HEK293 (cell line): ENCODE measurements at regions not wholly inside any gene's neighbourhood (a gene's known extent, or its start where the extent isn't known, plus 50 kb on each side); places are given as distances from the start of the nearest gene placed in this dataset.

ENCODE experiments used
- CTCF ChIA-PET: fragments of 350-600 bp; formaldehyde crosslinking; extraction: SDS; loops from one replicate; lab custom pipeline; 2021; ENCODE audit warnings: antibody characterized with exemption; lab: Yijun Ruan, JAX
- POLR2A ChIA-PET: fragments of 300-600 bp; formaldehyde crosslinking; extraction: SDS; loops from one replicate; lab custom pipeline; 2020; ENCODE audit warnings: antibody characterized with exemption, inconsistent platforms; lab: Yijun Ruan, JAX
- H3K27ac ChIP-seq: fragments of 200-500 bp; sonication (Bioruptor generic); 2 replicates; pipeline ENCODE4 v1.5.1; 2014; ENCODE audit warnings: low read depth, low read length, control low read depth, inconsistent platforms; ENCODE audit errors: extremely low read depth
- H3K36me3 ChIP-seq, 2 experiments: fragments of 200-500 bp in 1 of 2; sonication (Bioruptor generic) in 1 of 2; 1 replicate in 1 of 2; 2 replicates in 1 of 2; pipeline ENCODE4 v1.5.1; 2014 to 2017; ENCODE audit warnings: inconsistent platforms in 2 of 2, low read length in 2 of 2; ENCODE audit not compliant: control insufficient read depth in 2 of 2, insufficient read depth in 1 of 2
- H3K4me1 ChIP-seq: fragments of 200-500 bp; sonication (Bioruptor generic); 2 replicates; pipeline ENCODE4 v1.5.1; 2014; ENCODE audit warnings: mild to moderate bottlenecking, low read length, inconsistent platforms; ENCODE audit not compliant: control insufficient read depth, insufficient read depth
- H3K4me3 ChIP-seq: 2 replicates; pipeline ENCODE4 v1.5.1; 2011; ENCODE audit warnings: low read depth, mild to moderate bottlenecking, control low read depth, low read length, moderate library complexity
- H3K9me3 ChIP-seq: fragments of 200-500 bp; sonication (Bioruptor generic); 2 replicates; pipeline ENCODE4 v1.5.1; 2014; ENCODE audit warnings: low read depth, low read length, inconsistent platforms; ENCODE audit not compliant: control insufficient read depth, insufficient read depth
- OSR2 ChIP-seq: fragments of 450-650 bp; formaldehyde crosslinking; IDR thresholded peaks from 2 replicates; pipeline ENCODE4 v1.5.1; 2016; ENCODE audit warnings: missing biosample characterization, missing genetic modification characterization
- OVOL3 ChIP-seq: fragments of 450-650 bp; formaldehyde crosslinking; IDR thresholded peaks from 2 replicates; pipeline ENCODE4 v1.5.1; 2016; ENCODE audit warnings: missing biosample characterization, missing genetic modification characterization
- ZBTB21 ChIP-seq: fragments of 450-650 bp; formaldehyde crosslinking; IDR thresholded peaks from 2 replicates; pipeline ENCODE4 v1.5.1; 2017; ENCODE audit warnings: missing biosample characterization, missing genetic modification characterization
- ZNF16 ChIP-seq: fragments of 450-650 bp; formaldehyde crosslinking; IDR thresholded peaks from 2 replicates; pipeline ENCODE4 v1.5.1; 2016; ENCODE audit warnings: low read depth, missing biosample characterization, missing genetic modification characterization
- ZNF175 ChIP-seq: fragments of 450-650 bp; formaldehyde crosslinking; IDR thresholded peaks from 2 replicates; pipeline ENCODE4 v1.5.1; 2016; ENCODE audit warnings: missing biosample characterization, missing genetic modification characterization
- ZNF274 ChIP-seq, 2 experiments: fragments of 200-500 bp in 1 of 2; fragments of 450-650 bp in 1 of 2; sonication (Bioruptor generic) in 1 of 2; formaldehyde crosslinking in 1 of 2; IDR thresholded peaks; 2 replicates each; pipeline versions ENCODE4 v1.5.1 to v1.6.1; 2014 to 2016; ENCODE audit warnings: borderline replicate concordance in 1 of 2, inconsistent platforms in 1 of 2, low read length in 1 of 2, missing biosample characterization in 1 of 2, missing genetic modification characterization in 1 of 2
- ZNF341 ChIP-seq: fragments of 450-650 bp; formaldehyde crosslinking; IDR thresholded peaks from 2 replicates; pipeline ENCODE4; 2016; ENCODE audit warnings: low read depth, missing biosample characterization, missing genetic modification characterization
- ZNF350 ChIP-seq: fragments of 450-650 bp; formaldehyde crosslinking; IDR thresholded peaks from 2 replicates; pipeline ENCODE4 v1.5.0; 2017; ENCODE audit warnings: missing biosample characterization, mild to moderate bottlenecking, missing genetic modification characterization
- ZNF354C ChIP-seq: fragments of 450-650 bp; formaldehyde crosslinking; IDR thresholded peaks from 2 replicates; pipeline ENCODE4 v1.5.1; 2016; ENCODE audit warnings: missing biosample characterization, missing genetic modification characterization, low read depth, borderline replicate concordance
- ZNF37A ChIP-seq: fragments of 450-650 bp; IDR thresholded peaks from 2 replicates; pipeline ENCODE4 v1.5.1; 2018; ENCODE audit warnings: missing biosample characterization, missing genetic modification characterization
- ZNF510 ChIP-seq: fragments of 450-650 bp; formaldehyde crosslinking; IDR thresholded peaks from 2 replicates; pipeline ENCODE4 v1.5.1; 2018; ENCODE audit warnings: mild to moderate bottlenecking, missing genetic modification characterization, missing biosample characterization; ENCODE audit not compliant: insufficient replicate concordance
- ZNF623 ChIP-seq: fragments of 450-650 bp; formaldehyde crosslinking; IDR thresholded peaks from 2 replicates; pipeline ENCODE4 v1.5.1; 2016; ENCODE audit warnings: missing biosample characterization, missing genetic modification characterization
- ZNF785 ChIP-seq: fragments of 450-650 bp; formaldehyde crosslinking; IDR thresholded peaks from 2 replicates; pipeline ENCODE4 v1.5.1; 2016; ENCODE audit warnings: missing biosample characterization, missing genetic modification characterization
- TF ChIP-seq, protein P1 (sequence below): fragments of 450-650 bp; formaldehyde crosslinking; IDR thresholded peaks from 2 replicates; pipeline ENCODE4 v1.5.1; 2016; ENCODE audit warnings: missing biosample characterization, missing genetic modification characterization
- TF ChIP-seq, protein P2 (sequence below): fragments of 450-650 bp; formaldehyde crosslinking; IDR thresholded peaks from 2 replicates; pipeline ENCODE4 v1.5.1; 2016; ENCODE audit warnings: missing biosample characterization, missing genetic modification characterization, low read depth
- TF ChIP-seq, protein P3 (sequence below): fragments of 450-650 bp; formaldehyde crosslinking; IDR thresholded peaks from 2 replicates; pipeline ENCODE4 v1.5.0; 2017; ENCODE audit warnings: missing biosample characterization, missing genetic modification characterization, borderline replicate concordance

DNA sequence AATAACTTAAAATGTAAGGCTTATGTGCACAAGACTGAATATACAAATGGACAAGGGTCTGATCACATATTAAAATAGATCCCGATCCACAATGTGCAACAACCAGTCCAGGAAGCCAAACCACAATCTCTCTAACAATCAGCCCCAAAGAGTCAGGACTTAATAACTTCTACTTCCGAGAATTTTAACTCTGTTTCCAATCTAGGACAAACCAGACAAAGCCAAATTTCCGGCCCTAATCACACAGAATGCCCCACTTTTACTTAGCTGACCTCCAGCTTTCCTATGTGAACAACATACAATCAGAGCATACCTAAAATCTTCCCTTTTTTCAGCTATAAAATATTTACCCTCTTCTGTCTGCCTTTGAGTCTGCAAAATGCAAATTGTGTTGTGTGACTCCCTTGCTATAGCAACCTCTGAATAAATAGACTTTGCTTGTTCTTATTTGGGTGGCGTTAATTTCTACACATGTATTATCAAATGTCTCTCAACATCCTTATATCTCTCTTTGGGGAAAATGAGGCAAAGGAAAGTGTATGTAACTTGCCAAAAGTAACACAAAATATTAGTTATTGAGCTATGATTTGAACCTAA is 381.9 kb upstream of the MC4R start:
- Histone ChIP-seq H3K9me3 (no peaks in the 10 kb centered on the region), H3K36me3 (no peaks in the 10 kb centered on the region), H3K4me1 (no peaks in the 10 kb centered on the region), H3K27ac (no peak overlapping the region), H3K4me3 (no peak overlapping the region)
- no peak for TF ChIP-seq ZNF16 (tag by site-specific recombination)
- TF ChIP-seq OVOL3 (tag by site-specific recombination): no peak
- no peak for TF ChIP-seq ZNF341
- TF ChIP-seq, protein P1, sequence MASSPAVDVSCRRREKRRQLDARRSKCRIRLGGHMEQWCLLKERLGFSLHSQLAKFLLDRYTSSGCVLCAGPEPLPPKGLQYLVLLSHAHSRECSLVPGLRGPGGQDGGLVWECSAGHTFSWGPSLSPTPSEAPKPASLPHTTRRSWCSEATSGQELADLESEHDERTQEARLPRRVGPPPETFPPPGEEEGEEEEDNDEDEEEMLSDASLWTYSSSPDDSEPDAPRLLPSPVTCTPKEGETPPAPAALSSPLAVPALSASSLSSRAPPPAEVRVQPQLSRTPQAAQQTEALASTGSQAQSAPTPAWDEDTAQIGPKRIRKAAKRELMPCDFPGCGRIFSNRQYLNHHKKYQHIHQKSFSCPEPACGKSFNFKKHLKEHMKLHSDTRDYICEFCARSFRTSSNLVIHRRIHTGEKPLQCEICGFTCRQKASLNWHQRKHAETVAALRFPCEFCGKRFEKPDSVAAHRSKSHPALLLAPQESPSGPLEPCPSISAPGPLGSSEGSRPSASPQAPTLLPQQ (tag by site-specific recombination): no peak
- TF ChIP-seq, protein P2, sequence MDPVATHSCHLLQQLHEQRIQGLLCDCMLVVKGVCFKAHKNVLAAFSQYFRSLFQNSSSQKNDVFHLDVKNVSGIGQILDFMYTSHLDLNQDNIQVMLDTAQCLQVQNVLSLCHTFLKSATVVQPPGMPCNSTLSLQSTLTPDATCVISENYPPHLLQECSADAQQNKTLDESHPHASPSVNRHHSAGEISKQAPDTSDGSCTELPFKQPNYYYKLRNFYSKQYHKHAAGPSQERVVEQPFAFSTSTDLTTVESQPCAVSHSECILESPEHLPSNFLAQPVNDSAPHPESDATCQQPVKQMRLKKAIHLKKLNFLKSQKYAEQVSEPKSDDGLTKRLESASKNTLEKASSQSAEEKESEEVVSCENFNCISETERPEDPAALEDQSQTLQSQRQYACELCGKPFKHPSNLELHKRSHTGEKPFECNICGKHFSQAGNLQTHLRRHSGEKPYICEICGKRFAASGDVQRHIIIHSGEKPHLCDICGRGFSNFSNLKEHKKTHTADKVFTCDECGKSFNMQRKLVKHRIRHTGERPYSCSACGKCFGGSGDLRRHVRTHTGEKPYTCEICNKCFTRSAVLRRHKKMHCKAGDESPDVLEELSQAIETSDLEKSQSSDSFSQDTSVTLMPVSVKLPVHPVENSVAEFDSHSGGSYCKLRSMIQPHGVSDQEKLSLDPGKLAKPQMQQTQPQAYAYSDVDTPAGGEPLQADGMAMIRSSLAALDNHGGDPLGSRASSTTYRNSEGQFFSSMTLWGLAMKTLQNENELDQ (tag by site-specific recombination): no peak
- CTCF ChIA-PET: interaction anchor here (0.6 kb wide), 1 partner anchor 29 kb away, joined by 3 read pairs; no protein-coding TSS in a partner anchor
- POLR2A ChIA-PET: no interaction called here

DNA sequence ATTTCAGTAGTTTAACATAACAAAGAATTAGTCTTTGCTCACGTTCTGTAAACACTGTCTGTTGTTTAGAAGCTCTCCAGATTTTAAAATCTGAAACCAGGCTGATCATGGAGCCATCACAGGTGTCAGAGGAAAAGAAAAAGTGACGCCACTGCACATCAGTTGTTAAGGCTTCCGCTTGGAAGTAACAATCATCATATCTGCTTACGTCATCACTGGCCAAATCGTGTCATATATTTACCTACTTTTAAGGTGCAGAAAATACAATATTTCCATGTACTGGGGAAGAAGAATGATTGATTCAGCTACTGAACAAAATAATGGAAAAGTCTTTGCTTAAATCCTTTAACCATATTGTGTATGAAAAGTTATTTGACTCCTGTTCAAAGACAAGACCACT is 382.6 kb upstream of the MC4R start:
- no peak for TF ChIP-seq ZNF354C (tag by site-specific recombination)
- TF ChIP-seq ZNF274 (IDR thresholded peaks at IDR 0.05; ENCODE audit: low read length): no peak
- TF ChIP-seq ZNF274 (tag by site-specific recombination; IDR thresholded peaks at IDR 0.05; ENCODE audit: borderline replicate concordance): no peak
- no peak for TF ChIP-seq ZBTB21 (tag by site-specific recombination)
- TF ChIP-seq ZNF350 (tag by site-specific recombination): no peak
- no peak for TF ChIP-seq ZNF510 (tag by site-specific recombination)
- no peak for TF ChIP-seq ZNF785 (tag by site-specific recombination)
- no peak for TF ChIP-seq OSR2 (tag by site-specific recombination)
- TF ChIP-seq ZNF623 (tag by site-specific recombination): no peak
- no peak for TF ChIP-seq ZNF37A (tag by site-specific recombination)
- no peak for TF ChIP-seq ZNF175 (tag by site-specific recombination)
- TF ChIP-seq, protein P3, sequence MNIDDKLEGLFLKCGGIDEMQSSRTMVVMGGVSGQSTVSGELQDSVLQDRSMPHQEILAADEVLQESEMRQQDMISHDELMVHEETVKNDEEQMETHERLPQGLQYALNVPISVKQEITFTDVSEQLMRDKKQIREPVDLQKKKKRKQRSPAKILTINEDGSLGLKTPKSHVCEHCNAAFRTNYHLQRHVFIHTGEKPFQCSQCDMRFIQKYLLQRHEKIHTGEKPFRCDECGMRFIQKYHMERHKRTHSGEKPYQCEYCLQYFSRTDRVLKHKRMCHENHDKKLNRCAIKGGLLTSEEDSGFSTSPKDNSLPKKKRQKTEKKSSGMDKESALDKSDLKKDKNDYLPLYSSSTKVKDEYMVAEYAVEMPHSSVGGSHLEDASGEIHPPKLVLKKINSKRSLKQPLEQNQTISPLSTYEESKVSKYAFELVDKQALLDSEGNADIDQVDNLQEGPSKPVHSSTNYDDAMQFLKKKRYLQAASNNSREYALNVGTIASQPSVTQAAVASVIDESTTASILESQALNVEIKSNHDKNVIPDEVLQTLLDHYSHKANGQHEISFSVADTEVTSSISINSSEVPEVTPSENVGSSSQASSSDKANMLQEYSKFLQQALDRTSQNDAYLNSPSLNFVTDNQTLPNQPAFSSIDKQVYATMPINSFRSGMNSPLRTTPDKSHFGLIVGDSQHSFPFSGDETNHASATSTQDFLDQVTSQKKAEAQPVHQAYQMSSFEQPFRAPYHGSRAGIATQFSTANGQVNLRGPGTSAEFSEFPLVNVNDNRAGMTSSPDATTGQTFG: no peak
- no peak overlapping the region for H3K27ac ChIP-seq
- CTCF ChIA-PET: interaction anchor here (0.6 kb wide), 2 partner anchors 29 to 495 kb away, joined by 3 read pairs; no protein-coding TSS in a partner anchor

More for the DNA sequence above, 382.6 kb upstream of the MC4R start:
- Histone ChIP-seq H3K4me1 (no peaks in the 10 kb centered on the region), H3K9me3 (no peaks in the 10 kb centered on the region), H3K4me3 (no peak overlapping the region), H3K36me3 (no peaks in the 10 kb centered on the region)
- POLR2A ChIA-PET: no interaction called here
